CD1c-positive myeloid dendritic cell (primary cell): ENCODE measurements at regions not wholly inside any gene's neighbourhood (a gene's known extent, or its start where the extent isn't known, plus 50 kb on each side); places are given as distances from the start of the nearest gene placed in this dataset.
"Not testable (repeated sequence)": the region's sequence is repeated elsewhere in the genome, so short reads cannot be mapped to it uniquely, and the experiment has no call there.

Source experiments
- DNase-seq: peaks from one replicate; pipeline ENCODE4 v3.0.0-alpha.2; 2016; ENCODE audit errors: extremely low spot score

DNA sequence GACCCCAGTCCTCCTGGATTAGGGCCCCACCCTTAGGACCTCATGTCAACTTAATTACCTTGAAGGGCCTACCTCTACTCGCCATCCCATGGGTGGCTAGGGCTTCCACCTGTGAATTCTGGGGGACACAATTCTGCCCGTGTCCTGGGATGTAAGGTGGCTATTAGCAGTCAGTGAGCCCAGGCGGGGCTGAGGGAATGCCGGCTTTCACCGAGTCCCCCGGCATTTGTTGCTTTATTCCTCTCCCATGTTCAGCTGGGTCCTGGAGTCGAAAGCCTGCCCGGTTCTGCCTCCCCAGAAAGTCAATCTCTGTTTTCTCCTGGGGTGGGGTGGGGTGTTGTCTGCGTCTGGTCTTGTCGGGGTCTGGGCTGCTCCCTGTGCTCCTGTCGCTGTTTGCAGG is 125.6 kb downstream of the GLRX3 start:
- DNase-seq: no peak

DNA sequence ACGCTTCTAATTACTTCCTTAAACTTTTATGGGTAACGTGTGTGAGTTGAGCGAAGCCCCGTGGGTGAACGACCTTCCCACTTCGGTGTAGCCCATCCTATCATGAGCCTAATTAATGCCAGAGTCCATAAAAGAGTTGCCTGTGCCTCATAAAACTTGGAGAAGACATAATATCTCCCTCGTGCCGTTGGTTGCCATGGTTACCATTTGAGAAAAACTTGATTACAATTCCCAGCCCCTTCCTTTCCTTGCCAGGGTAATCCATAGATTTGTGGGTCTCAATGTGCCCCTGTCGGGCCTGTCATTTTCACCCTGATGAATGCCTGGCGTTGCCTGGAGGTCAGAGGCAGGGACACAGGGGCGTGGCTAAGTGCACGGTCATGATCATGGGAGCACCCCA is 127.1 kb downstream of the GLRX3 start:
- DNase-seq: no peak

DNA sequence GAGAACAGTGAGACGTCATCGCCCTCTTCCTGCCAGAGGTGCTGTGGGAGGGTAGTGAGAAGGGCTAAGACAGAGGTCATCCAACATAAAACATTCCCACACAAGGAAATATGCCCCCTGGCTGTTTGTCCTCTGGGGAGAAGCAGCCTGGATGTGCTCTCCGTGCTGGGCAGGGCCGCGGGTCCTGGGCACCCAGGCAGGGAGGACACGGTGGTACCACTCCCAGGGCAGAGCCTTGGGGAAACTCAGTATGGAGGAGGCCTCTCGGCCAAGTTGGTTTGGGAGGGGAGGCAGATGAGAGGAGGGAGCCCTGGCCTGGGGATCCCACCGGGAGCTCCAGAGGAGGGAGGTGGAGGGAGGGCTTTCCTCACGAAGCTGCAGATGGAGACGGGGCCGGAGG is 129.4 kb downstream of the GLRX3 start:
- DNase-seq: no peak

GRCh38 chr10:130282492-130283218 is 146.5 kb downstream of the GLRX3 start:
- no peak for DNase-seq

DNA sequence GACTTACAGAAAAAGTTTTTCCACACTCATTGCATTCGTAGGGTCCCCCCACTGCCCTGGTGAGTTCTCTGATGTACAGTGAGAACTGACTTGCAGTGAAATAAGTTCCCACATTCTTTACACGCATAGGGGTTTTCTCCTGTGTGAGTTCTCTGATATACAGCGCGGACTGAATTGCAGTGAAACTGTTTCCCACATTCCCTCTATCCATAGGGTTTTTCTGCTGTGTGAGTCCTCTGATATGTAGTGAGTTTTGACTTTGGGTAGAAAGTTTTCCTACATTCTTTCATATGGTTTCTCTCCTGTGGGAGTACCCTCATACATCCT is 147.0 kb downstream of the GLRX3 start:
- DNase-seq: no peak

GRCh38 chr10:130295761-130296160 is 159.6 kb downstream of the GLRX3 start:
- not testable (repeated sequence) for DNase-seq

- no peak for DNase-seq
Measured at GRCh38 chr10:130300608-130301020, 164.4 kb downstream of the GLRX3 start.

DNA sequence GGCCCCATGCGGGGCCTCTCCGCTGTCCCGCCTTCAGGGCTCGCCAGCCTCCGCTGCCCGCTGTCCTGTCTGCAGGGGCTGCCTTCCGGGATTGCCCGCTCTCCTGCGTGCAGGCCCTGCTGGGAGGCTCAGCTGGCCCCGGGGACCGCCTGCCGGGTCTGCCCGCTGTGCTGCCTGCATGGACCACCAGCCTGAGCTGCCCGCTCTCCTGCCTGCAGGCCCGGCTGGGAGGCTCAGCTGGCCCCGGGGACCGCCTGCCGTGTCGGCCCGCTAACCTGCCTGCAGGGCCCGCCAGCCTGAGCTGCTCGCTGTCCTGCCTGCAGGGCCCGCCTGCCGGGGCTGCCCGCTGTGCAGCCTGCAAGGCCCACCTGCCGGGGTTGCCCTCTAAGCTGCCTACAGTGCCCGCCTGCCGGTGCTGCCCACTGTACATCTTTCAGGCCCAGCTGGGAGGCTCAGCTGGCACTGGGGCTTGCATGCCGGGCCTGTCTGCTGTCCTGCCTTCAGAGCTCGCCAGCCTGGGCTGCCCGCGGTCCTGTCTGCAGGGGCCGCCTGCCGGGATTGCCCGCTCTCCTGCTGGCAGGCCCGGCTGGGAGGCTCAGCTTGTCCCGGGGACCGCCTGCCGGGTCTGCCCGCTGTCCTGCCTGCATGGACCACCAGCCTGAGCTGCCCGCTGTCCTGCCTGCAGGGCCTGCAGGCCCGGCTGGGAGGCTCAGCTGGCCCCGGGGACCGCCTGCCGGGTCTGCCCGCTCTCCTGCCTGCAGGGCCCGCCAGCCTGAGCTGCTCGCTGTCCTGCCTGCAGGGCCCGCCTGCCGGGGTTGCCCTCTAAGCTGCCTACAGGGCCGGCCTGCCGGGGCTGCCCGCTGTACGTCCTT is 165.1 kb downstream of the GLRX3 start:
- no peak for DNase-seq

DNA sequence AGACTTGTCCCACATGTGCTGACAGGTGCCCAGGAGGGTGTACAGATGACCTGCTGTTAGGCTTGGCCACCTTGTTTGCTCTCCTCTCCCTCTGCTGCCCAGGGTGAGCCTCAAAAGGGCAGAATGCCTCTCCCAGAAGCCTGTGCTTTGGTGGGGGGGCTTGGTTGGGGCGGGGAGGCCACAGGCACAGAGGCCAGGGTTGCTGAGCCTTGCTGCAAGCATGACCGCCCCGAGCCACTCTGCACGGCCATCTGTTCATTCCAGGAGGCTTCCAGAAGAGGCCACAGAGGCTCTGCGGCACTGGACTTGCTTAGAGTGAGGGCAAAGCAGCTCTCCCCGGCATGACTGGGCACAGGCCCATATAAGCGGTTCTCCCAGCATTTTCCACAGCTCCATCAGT is 190.8 kb downstream of the GLRX3 start:
- no peak for DNase-seq

GRCh38 chr10:130329792-130330191 is 193.6 kb downstream of the GLRX3 start:
- DNase-seq: no peak

GRCh38 chr10:130333185-130333584 is 197.0 kb downstream of the GLRX3 start:
- no peak for DNase-seq

GRCh38 chr10:130335336-130335735 is 199.1 kb downstream of the GLRX3 start:
- DNase-seq: no peak

DNA sequence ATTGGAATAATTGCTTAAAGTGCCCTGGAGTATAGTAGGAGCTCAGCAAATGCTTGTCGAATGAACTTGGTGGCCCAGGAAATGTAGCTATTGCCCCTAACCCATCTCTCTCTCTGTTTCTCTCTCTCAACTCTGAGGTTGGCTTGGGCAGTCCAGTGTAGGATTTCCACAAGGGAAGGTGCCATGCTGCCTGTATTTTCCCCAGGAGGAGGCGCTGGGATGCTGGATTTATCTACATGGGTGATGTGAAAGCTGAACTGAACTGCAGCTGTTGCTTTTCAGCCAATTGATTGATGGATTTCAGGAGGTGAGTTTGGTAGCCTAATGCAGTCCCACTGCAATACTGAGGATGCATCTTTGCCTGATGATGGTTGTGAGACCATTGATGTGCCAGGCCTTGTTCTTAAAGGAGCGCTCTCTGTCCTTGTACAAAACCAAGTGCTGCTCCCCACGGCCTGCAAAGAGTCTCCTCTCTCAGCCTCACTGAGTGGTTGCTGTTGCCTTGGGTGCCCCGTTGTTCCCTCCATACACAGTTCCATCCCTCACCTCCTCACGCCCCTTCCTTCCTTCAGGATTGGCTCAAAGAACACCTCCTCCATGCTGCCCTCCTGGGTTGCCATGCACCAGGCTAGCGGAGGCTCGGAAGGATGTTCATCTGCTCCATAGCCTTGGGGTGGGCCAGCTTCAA is 200.6 kb downstream of the GLRX3 start:
- DNase-seq: no peak

DNA sequence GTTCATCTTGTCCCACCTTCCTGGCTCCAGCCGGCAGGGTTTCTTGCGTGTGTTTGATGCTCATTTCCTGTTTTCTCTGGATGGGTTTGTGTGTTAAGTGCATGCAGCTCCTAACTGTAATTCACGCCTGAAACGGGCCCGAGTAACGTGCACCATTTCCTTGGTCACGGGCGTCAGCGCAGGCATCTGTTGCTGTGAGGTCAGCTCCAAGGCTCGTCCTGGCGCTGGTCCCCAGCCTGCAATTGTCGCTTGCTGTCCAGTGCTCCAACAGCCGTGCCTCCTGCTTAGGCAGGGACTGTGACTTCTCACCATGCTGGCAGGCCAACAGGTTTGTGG is 201.1 kb downstream of the GLRX3 start:
- DNase-seq: no peak

GRCh38 chr10:130337696-130338635 is 201.8 kb downstream of the GLRX3 start:
- no peak for DNase-seq

DNA sequence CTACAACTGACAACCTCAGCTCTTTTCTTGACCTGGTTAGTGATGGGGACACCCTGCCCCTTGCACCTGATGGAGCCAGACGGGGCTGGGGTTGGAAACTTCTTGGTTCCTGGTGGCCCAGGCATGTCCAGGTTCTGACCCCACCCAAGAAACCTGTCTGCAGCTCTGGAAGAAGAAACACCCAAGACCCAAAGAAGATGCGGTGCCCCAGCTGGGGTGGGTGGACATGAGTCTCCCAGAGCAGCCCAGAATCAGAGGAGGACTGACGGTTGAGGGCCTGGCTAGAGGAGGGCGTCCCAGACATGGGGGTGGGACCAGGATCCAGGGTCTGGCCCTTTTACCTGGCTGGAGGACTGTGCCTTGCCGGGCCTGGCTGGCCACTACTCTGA is 202.4 kb downstream of the GLRX3 start:
- no peak for DNase-seq

- no peak for DNase-seq
Measured at GRCh38 chr10:130339091-130339490, 202.9 kb downstream of the GLRX3 start.

- DNase-seq: no peak
Measured at GRCh38 chr10:130339911-130340310, 203.7 kb downstream of the GLRX3 start.

DNA sequence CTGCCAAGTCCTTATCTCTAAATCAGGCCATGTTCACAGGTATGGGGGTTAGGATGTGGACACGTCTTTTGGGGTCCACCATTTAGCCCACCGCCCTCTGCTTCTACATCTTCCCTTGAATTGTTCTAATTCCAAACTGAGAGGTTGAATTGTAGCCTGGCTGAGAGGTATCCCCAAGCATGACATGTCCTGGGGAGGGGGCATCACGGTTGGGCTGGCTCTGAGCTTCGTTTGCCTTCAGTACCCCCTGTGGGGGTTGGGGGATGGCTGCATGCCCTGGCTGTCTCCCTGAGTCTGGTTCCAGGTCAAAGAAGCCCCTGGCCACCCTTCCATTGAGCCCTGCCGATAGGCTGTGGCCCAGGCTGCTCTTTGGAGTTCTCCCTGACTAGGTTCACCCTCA is 204.6 kb downstream of the GLRX3 start:
- DNase-seq: no peak

- DNase-seq: no peak
Measured at GRCh38 chr10:130341356-130341755, 205.2 kb downstream of the GLRX3 start.

GRCh38 chr10:130345728-130346127 is 209.5 kb downstream of the GLRX3 start:
- no peak for DNase-seq

DNA sequence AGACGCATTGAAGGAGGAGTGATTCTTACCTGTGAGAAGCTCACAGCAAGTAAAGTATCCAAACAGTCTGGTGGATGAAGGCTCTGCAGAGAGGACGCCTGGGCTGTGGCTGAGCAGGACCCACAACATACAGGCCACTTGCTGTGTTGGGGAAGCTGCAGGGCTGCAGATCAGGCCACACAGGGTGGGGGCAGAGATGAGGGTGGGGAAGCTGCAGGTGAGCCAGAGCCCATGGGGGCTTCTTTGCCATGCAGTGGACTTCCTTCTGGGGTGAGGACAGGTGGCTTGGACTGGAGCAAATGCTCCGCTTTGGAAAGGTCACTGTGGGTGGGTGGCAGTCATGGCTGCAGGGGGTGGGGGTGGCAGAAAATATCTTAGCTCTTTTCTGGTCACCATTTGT is 214.8 kb downstream of the GLRX3 start:
- no peak for DNase-seq
